AML-193 (cell line): ENCODE measurements at regions not wholly inside any gene's neighbourhood (a gene's known extent, or its start where the extent isn't known, plus 50 kb on each side); places are given as distances from the start of the nearest gene placed in this dataset.

Experiments used
- DNase-seq, 2 experiments: peaks; one replicate each; lab custom pipeline; 2025; lab: John Stamatoyannopoulos, UW

GRCh38 chr18:41540237-41540871 is 414.7 kb upstream of the PIK3C3 start:
- no peak for DNase-seq

GRCh38 chr18:41538751-41539150 is 416.3 kb upstream of the PIK3C3 start:
- no peak for DNase-seq

- DNase-seq, result no peak
Measured at GRCh38 chr18:41537666-41538065, 417.4 kb upstream of the PIK3C3 start.

GRCh38 chr18:41532344-41533086 is 422.5 kb upstream of the PIK3C3 start:
- peak in 1 of 2 experiments; percentile 5 for DNase-seq

GRCh38 chr18:41530970-41531369 is 424.1 kb upstream of the PIK3C3 start:
- DNase-seq, result no peak

- DNase-seq, result no peak
Measured at GRCh38 chr18:41529093-41529492, 425.9 kb upstream of the PIK3C3 start.

- DNase-seq, result no peak
Measured at GRCh38 chr18:41526054-41526453, 429.0 kb upstream of the PIK3C3 start.

- no peak for DNase-seq
Measured at GRCh38 chr18:41524674-41525470, 430.2 kb upstream of the PIK3C3 start.

GRCh38 chr18:41517142-41517541 is 437.9 kb upstream of the PIK3C3 start:
- DNase-seq, result no peak

- DNase-seq, result no peak
Measured at GRCh38 chr18:41513438-41513837, 441.6 kb upstream of the PIK3C3 start.

GRCh38 chr18:41504316-41504715 is 450.7 kb upstream of the PIK3C3 start:
- no peak for DNase-seq

- DNase-seq, result no peak
Measured at GRCh38 chr18:41501848-41502247, 453.2 kb upstream of the PIK3C3 start.

- no peak for DNase-seq
Measured at GRCh38 chr18:41499345-41499744, 455.7 kb upstream of the PIK3C3 start.

- no peak for DNase-seq
Measured at GRCh38 chr18:41490861-41491260, 464.2 kb upstream of the PIK3C3 start.

GRCh38 chr18:41486575-41486974 is 468.5 kb upstream of the PIK3C3 start:
- no peak for DNase-seq

- DNase-seq, result no peak
Measured at GRCh38 chr18:41484069-41484468, 471.0 kb upstream of the PIK3C3 start.

GRCh38 chr18:41482501-41482900 is 472.5 kb upstream of the PIK3C3 start:
- no peak for DNase-seq

GRCh38 chr18:41466436-41467160 is 488.4 kb upstream of the PIK3C3 start:
- no peak for DNase-seq

GRCh38 chr18:41465386-41465785 is 489.6 kb upstream of the PIK3C3 start:
- DNase-seq, result no peak

- DNase-seq, result no peak
Measured at GRCh38 chr18:41464278-41464677, 490.8 kb upstream of the PIK3C3 start.

- no peak for DNase-seq
Measured at GRCh38 chr18:41462946-41463345, 492.1 kb upstream of the PIK3C3 start.

- DNase-seq, result no peak
Measured at GRCh38 chr18:41461114-41461513, 493.9 kb upstream of the PIK3C3 start.
